CD4-positive, alpha-beta T cell (primary cell): ENCODE measurements at regions not wholly inside any gene's neighbourhood (a gene's known extent, or its start where the extent isn't known, plus 50 kb on each side); places are given as distances from the start of the nearest gene placed in this dataset.

Source experiments
- ATAC-seq: fragments of 200-7000 bp; cut with Tn5 transposase; one replicate; pipeline ENCODE4 v1.10.0; 2022; ENCODE audit warnings: mild to moderate bottlenecking; ENCODE audit not compliant: poor library complexity
- CTCF ChIA-PET: fragments of 350-600 bp; sonication (Branson Sonifier 250); formaldehyde crosslinking; loops from one replicate; lab custom pipeline; 2021; ENCODE audit warnings: antibody characterized with exemption, inconsistent platforms; lab: Charles Lee
- POLR2A ChIA-PET: fragments of 350-600 bp; sonication (Branson Sonifier 250); formaldehyde crosslinking; loops from one replicate; lab custom pipeline; 2021; ENCODE audit warnings: antibody characterized with exemption, inconsistent platforms; lab: Charles Lee
- DNase-seq, 14 experiments: peaks; one replicate each; pipeline ENCODE4 v3.0.0-alpha.2; 2013 to 2020; ENCODE audit warnings: mixed read lengths in 2 of 14
- H3K27ac ChIP-seq, 2 donors: one replicate each; pipeline versions ENCODE4 v1.5.1 to v1.7.0; 2013; ENCODE audit warnings: low read length in 2 of 2, low read depth in 1 of 2, mild to moderate bottlenecking in 1 of 2
- H3K27me3 ChIP-seq, 2 experiments: 1 replicate in 1 of 2; 2 replicates in 1 of 2; pipeline versions ENCODE4 v1.6.1 to v1.7.0; 2013; ENCODE audit warnings: low read length in 2 of 2, control low read depth in 1 of 2, mild to moderate bottlenecking in 1 of 2, moderate library complexity in 1 of 2; ENCODE audit not compliant: insufficient read depth in 2 of 2, control insufficient read depth in 1 of 2
- H3K36me3 ChIP-seq: one replicate; pipeline ENCODE4 v1.6.1; 2013; ENCODE audit warnings: low read length, control low read depth; ENCODE audit not compliant: insufficient read depth
- H3K4me1 ChIP-seq: one replicate; pipeline ENCODE4 v1.6.1; 2013; ENCODE audit warnings: low read length, control low read depth; ENCODE audit not compliant: insufficient read depth
- H3K4me3 ChIP-seq: one replicate; pipeline ENCODE4 v1.5.1; 2013; ENCODE audit warnings: mild to moderate bottlenecking, low read length, moderate library complexity
- H3K9me3 ChIP-seq, 2 experiments: 1 replicate in 1 of 2; 2 replicates in 1 of 2; pipeline versions ENCODE4 v1.6.1 to v1.7.0; 2013; ENCODE audit warnings: low read length in 2 of 2, mild to moderate bottlenecking in 2 of 2, control low read depth in 1 of 2, moderate library complexity in 1 of 2; ENCODE audit not compliant: control insufficient read depth in 1 of 2, insufficient read depth in 1 of 2
- H3K27ac Mint-ChIP-seq: one replicate; pipeline ENCODE4 v1.8.0; 2020; ENCODE audit warnings: mixed read lengths
- H3K27me3 Mint-ChIP-seq: one replicate; pipeline ENCODE4 v1.8.0; 2021; ENCODE audit warnings: mixed read lengths
- H3K36me3 Mint-ChIP-seq: one replicate; pipeline ENCODE4 v1.8.0; 2021; ENCODE audit warnings: low read depth, mixed read lengths
- H3K4me1 Mint-ChIP-seq: one replicate; pipeline ENCODE4 v1.8.0; 2021; ENCODE audit warnings: low read depth, mixed read lengths
- H3K4me3 Mint-ChIP-seq: one replicate; pipeline ENCODE4 v1.8.0; 2020; ENCODE audit warnings: mild to moderate bottlenecking, mixed read lengths
- H3K9me3 Mint-ChIP-seq: one replicate; pipeline ENCODE4 v1.8.0; 2020; ENCODE audit warnings: mixed read lengths
- CTCF ChIP-seq: fragments of 200-600 bp; IDR thresholded peaks from one replicate; pipeline ENCODE4 v1.8.0; 2022; ENCODE audit warnings: antibody characterized with exemption, mild to moderate bottlenecking
- intact Hi-C, 2 experiments: fragments of 100-400 bp; cut with DNase I in 1 of 2; cut with micrococcal nuclease in 1 of 2; formaldehyde crosslinking; loops; one replicate each; pipeline versions ENCODE4 v1.15.1 to v1.9.0; 2023 to 2025; cut with DNase I, micrococcal nuclease

- no peaks in the 10 kb centered on the region for H3K27me3 Mint-ChIP-seq
- no peaks in the 10 kb centered on the region for H3K27me3 ChIP-seq
- H3K4me1 ChIP-seq: no peaks in the 10 kb centered on the region
- ATAC-seq (no peak), DNase-seq (no peak)
- H3K27ac Mint-ChIP-seq: no peak overlapping the region
- no peak overlapping the region for H3K27ac ChIP-seq
- no peak overlapping the region for H3K4me3 Mint-ChIP-seq
- H3K4me3 ChIP-seq: no peak overlapping the region
- POLR2A ChIA-PET: no interaction called here
- H3K36me3 Mint-ChIP-seq: no peaks in the 10 kb centered on the region
- TF ChIP-seq CTCF: no peak
- CTCF ChIA-PET: no interaction called here
- H3K9me3 Mint-ChIP-seq: no peaks in the 10 kb centered on the region
- intact Hi-C loops: no loop called here
- no peaks in the 10 kb centered on the region for H3K9me3 ChIP-seq
- no peaks in the 10 kb centered on the region for H3K4me1 Mint-ChIP-seq
- H3K36me3 ChIP-seq: no peaks in the 10 kb centered on the region
These were observed 731.3 kb upstream of the SLC39A10 start for GRCh38 chr2:194925742-194926141.

GRCh38 chr2:194917519-194917918 is 739.5 kb upstream of the SLC39A10 start:
- H3K27me3 Mint-ChIP-seq: no peaks in the 10 kb centered on the region
- ChIA-PET POLR2A (no interaction called here), CTCF (interaction anchor here (1.0 kb wide), 1 partner anchor 540 kb away, joined by 3 read pairs; no protein-coding TSS in a partner anchor)
- intact Hi-C loops: no loop called here
- no peak overlapping the region for H3K4me3 Mint-ChIP-seq
- no peak overlapping the region for H3K4me3 ChIP-seq
- H3K4me1 ChIP-seq: no peaks in the 10 kb centered on the region
- no peak overlapping the region for H3K27ac ChIP-seq
- no peak overlapping the region for H3K27ac Mint-ChIP-seq
- DNase-seq (no peak), ATAC-seq (no peak)
- no peak for TF ChIP-seq CTCF
- no peaks in the 10 kb centered on the region for H3K9me3 ChIP-seq
- H3K36me3 Mint-ChIP-seq: no peaks in the 10 kb centered on the region
- no peaks in the 10 kb centered on the region for H3K27me3 ChIP-seq
- H3K4me1 Mint-ChIP-seq: no peaks in the 10 kb centered on the region
- H3K36me3 ChIP-seq: no peaks in the 10 kb centered on the region
- no peaks in the 10 kb centered on the region for H3K9me3 Mint-ChIP-seq

- intact Hi-C loops: no loop called here
- POLR2A ChIA-PET: no interaction called here
- Histone ChIP-seq H3K36me3 (no peaks in the 10 kb centered on the region), H3K4me3 (no peak overlapping the region), H3K27ac (no peak overlapping the region), H3K9me3 (no peaks in the 10 kb centered on the region), H3K4me1 (no peaks in the 10 kb centered on the region), H3K27me3 (no peaks in the 10 kb centered on the region)
- no peaks in the 10 kb centered on the region for H3K9me3 Mint-ChIP-seq
- H3K4me1 Mint-ChIP-seq: no peaks in the 10 kb centered on the region
- ATAC-seq (no peak), DNase-seq (no peak)
- H3K27ac Mint-ChIP-seq: no peak overlapping the region
- H3K4me3 Mint-ChIP-seq: no peak overlapping the region
- no peak for TF ChIP-seq CTCF
- no peaks in the 10 kb centered on the region for H3K27me3 Mint-ChIP-seq
- CTCF ChIA-PET: no interaction called here
- H3K36me3 Mint-ChIP-seq: no peaks in the 10 kb centered on the region
These were observed 741.5 kb upstream of the SLC39A10 start for GRCh38 chr2:194915485-194915884.
